Erythroblast (primary cell): ENCODE measurements at regions not wholly inside any gene's neighbourhood (a gene's known extent, or its start where the extent isn't known, plus 50 kb on each side); places are given as distances from the start of the nearest gene placed in this dataset.

Experiments
- GATA1 ChIP-seq: IDR thresholded peaks from 2 replicates; pipeline ENCODE4 v1.6.1; 2011; ENCODE audit warnings: low read depth, mild to moderate bottlenecking, control low read depth, low read length, moderate library complexity
- POLR2A ChIP-seq: IDR thresholded peaks from 2 replicates; pipeline ENCODE4 v1.6.1; 2011; ENCODE audit warnings: mild to moderate bottlenecking, low read length

DNA sequence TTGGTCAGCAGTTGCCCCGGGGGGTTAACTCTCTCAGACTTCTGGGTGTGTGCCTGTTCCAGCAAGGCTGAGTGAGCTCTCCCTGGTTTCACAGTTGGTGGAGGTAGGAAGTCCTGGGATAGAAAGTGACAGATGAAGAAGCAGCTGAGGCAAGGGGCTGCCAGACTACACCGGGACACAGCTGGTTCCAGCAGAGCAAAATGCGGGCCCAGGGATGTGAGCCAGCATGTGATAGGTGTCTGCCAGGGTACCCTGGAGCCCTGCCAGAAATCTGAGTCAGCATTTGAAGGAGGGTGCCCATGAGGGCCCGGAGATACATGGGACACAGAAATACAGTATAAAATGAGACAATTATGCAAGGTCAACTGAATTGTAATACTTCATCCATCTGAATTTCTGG is 79.3 kb upstream of the LGALSL start:
- no peak for TF ChIP-seq POLR2A
- no peak for TF ChIP-seq GATA1
